ENCODE measurements at regions not wholly inside any gene's neighbourhood (a gene's known extent, or its start where the extent isn't known, plus 50 kb on each side); places are given as distances from the start of the nearest gene placed in this dataset.

DNA sequence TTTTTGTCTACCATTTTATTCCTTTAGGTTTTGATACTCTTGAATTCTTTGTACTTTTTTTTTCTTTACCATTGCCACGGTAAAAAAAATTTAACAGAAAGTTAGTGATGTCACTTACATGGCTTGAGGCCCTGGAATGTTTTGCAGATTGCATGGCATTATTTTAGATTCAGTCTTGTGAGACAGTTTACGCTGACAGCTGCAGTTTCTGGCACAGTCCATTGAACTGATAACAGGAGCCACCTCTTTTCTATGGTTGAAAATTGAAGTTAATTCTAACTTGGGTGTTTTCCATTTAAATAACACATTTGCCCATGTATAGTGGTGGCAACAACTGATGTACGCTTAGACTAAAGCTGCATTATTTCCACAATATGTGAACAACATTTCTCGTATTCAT is 1028.5 kb downstream of the CDH18 start:
- no peak for TF ChIP-seq POLR2AphosphoS5 (IDR thresholded peaks at IDR 0.05; ENCODE audit: low read depth)
- no peak for TF ChIP-seq GABPA (IDR thresholded peaks at IDR 0.05; ENCODE audit: low read depth)
- TF ChIP-seq, protein P1, sequence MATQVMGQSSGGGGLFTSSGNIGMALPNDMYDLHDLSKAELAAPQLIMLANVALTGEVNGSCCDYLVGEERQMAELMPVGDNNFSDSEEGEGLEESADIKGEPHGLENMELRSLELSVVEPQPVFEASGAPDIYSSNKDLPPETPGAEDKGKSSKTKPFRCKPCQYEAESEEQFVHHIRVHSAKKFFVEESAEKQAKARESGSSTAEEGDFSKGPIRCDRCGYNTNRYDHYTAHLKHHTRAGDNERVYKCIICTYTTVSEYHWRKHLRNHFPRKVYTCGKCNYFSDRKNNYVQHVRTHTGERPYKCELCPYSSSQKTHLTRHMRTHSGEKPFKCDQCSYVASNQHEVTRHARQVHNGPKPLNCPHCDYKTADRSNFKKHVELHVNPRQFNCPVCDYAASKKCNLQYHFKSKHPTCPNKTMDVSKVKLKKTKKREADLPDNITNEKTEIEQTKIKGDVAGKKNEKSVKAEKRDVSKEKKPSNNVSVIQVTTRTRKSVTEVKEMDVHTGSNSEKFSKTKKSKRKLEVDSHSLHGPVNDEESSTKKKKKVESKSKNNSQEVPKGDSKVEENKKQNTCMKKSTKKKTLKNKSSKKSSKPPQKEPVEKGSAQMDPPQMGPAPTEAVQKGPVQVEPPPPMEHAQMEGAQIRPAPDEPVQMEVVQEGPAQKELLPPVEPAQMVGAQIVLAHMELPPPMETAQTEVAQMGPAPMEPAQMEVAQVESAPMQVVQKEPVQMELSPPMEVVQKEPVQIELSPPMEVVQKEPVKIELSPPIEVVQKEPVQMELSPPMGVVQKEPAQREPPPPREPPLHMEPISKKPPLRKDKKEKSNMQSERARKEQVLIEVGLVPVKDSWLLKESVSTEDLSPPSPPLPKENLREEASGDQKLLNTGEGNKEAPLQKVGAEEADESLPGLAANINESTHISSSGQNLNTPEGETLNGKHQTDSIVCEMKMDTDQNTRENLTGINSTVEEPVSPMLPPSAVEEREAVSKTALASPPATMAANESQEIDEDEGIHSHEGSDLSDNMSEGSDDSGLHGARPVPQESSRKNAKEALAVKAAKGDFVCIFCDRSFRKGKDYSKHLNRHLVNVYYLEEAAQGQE (IDR thresholded peaks at IDR 0.05; ENCODE audit: insufficient replicate concordance, low read depth), result no peak
- Histone ChIP-seq H3K27me3 (ENCODE audit: insufficient read depth, poor library complexity, severe bottlenecking) (no peaks in the 10 kb centered on the region), H3K4me3 (replicated peaks; ENCODE audit: insufficient read depth, low read length) (no peak overlapping the region), H3K27ac (replicated peaks) (no peak overlapping the region)
- DNase-seq (ENCODE audit: low read depth in 1 of 2, low spot score in 1 of 2), result no peak

DNA sequence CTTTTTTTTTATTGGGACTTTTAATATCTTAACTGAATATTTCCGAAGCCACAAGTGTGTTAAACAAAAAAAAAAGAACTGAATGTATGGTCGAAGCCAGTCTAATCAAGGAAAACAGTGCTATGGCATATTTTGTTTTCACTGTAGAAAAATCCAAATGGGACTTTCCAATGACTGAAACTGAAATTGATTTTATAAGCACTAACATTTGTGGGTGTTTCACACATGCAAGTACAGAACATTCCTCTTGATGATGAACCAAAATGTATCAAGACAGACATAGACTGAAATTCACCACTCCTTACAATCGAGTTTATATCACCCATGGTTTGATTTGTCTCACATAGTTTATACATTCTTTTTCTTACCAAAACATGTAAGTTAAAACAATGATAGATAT is 1026.8 kb downstream of the CDH18 start:
- Histone ChIP-seq H3K27me3 (ENCODE audit: insufficient read depth, poor library complexity, severe bottlenecking) (no peaks in the 10 kb centered on the region), H3K27ac (replicated peaks) (no peak overlapping the region), H3K4me3 (replicated peaks; ENCODE audit: insufficient read depth, low read length) (no peak overlapping the region)
- TF ChIP-seq, protein P2, sequence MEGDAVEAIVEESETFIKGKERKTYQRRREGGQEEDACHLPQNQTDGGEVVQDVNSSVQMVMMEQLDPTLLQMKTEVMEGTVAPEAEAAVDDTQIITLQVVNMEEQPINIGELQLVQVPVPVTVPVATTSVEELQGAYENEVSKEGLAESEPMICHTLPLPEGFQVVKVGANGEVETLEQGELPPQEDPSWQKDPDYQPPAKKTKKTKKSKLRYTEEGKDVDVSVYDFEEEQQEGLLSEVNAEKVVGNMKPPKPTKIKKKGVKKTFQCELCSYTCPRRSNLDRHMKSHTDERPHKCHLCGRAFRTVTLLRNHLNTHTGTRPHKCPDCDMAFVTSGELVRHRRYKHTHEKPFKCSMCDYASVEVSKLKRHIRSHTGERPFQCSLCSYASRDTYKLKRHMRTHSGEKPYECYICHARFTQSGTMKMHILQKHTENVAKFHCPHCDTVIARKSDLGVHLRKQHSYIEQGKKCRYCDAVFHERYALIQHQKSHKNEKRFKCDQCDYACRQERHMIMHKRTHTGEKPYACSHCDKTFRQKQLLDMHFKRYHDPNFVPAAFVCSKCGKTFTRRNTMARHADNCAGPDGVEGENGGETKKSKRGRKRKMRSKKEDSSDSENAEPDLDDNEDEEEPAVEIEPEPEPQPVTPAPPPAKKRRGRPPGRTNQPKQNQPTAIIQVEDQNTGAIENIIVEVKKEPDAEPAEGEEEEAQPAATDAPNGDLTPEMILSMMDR (IDR thresholded peaks at IDR 0.05; ENCODE audit: insufficient read depth, low read length), result no peak
- no peak for TF ChIP-seq GABPA (IDR thresholded peaks at IDR 0.05; ENCODE audit: low read depth)
- TF ChIP-seq POLR2AphosphoS5 (IDR thresholded peaks at IDR 0.05; ENCODE audit: low read depth), result no peak
- TF ChIP-seq, protein P1 (IDR thresholded peaks at IDR 0.05; ENCODE audit: insufficient replicate concordance, low read depth), result no peak
- no peak for TF ChIP-seq SPI1 (IDR thresholded peaks at IDR 0.05; ENCODE audit: borderline replicate concordance, low read depth)
- DNase-seq (ENCODE audit: low read depth in 1 of 2, low spot score in 1 of 2), result no peak

DNA sequence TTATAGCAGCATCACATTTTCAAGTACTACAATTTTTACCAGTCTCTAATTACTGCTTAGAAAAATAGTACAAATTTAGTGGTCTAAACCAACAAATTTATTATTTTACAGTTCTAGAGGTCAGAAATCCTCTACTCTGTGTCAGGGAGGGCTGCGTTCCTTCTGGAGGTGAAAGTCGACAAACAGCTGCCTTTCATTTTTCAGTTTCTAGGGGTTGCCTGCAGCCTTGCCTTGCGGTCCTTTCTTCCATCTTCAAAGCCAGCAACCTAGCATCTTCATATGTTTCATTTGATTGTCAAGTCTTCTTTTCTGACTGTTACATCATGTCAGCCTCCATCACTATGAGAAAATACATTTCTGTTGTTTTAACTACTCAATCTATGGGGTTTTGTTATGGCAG is 1022.1 kb downstream of the CDH18 start:
- Histone ChIP-seq H3K27ac (replicated peaks) (no peak overlapping the region), H3K4me3 (replicated peaks; ENCODE audit: insufficient read depth, low read length) (no peak overlapping the region), H3K27me3 (ENCODE audit: insufficient read depth, poor library complexity, severe bottlenecking) (no peaks in the 10 kb centered on the region)
- TF ChIP-seq POLR2AphosphoS5 (IDR thresholded peaks at IDR 0.05; ENCODE audit: low read depth) (no peak), SPI1 (IDR thresholded peaks at IDR 0.05; ENCODE audit: borderline replicate concordance, low read depth) (no peak), GABPA (IDR thresholded peaks at IDR 0.05; ENCODE audit: low read depth) (no peak)
- TF ChIP-seq, protein P1 (IDR thresholded peaks at IDR 0.05; ENCODE audit: insufficient replicate concordance, low read depth), result no peak
- TF ChIP-seq, protein P2 (IDR thresholded peaks at IDR 0.05; ENCODE audit: insufficient read depth, low read length), result no peak
- no peak for DNase-seq (ENCODE audit: low read depth in 1 of 2, low spot score in 1 of 2)

DNA sequence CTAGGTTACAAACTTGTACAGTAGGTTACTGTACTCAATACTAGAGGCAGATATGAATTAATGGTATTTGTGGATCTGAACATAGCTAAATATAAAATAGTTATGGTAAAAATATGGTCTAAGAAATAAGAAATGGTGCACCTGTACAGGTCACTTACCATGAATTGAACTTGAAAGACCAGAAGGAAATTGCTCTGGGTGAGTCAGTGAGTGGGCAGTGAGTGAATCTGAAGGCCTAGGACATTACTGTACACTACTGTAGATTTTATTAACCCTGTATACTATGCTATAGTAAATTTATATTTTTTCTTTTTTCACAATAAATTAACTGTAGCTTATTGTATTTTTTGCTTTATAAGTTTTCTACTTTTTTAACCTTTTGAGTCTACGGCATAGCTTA is 1020.4 kb downstream of the CDH18 start:
- Histone ChIP-seq H3K27me3 (ENCODE audit: insufficient read depth, poor library complexity, severe bottlenecking) (no peaks in the 10 kb centered on the region), H3K27ac (replicated peaks) (no peak overlapping the region), H3K4me3 (replicated peaks; ENCODE audit: insufficient read depth, low read length) (no peak overlapping the region)
- no peak for DNase-seq (ENCODE audit: low read depth in 1 of 2, low spot score in 1 of 2)
- TF ChIP-seq, protein P2 (IDR thresholded peaks at IDR 0.05; ENCODE audit: insufficient read depth, low read length), result no peak
- TF ChIP-seq POLR2AphosphoS5 (IDR thresholded peaks at IDR 0.05; ENCODE audit: low read depth) (no peak), SPI1 (IDR thresholded peaks at IDR 0.05; ENCODE audit: borderline replicate concordance, low read depth) (no peak), GABPA (IDR thresholded peaks at IDR 0.05; ENCODE audit: low read depth) (no peak)
- TF ChIP-seq, protein P1 (IDR thresholded peaks at IDR 0.05; ENCODE audit: insufficient replicate concordance, low read depth), result no peak

All from HL-60 (cell line).